B cell (primary cell): ENCODE measurements at regions not wholly inside any gene's neighbourhood (a gene's known extent, or its start where the extent isn't known, plus 50 kb on each side); places are given as distances from the start of the nearest gene placed in this dataset.

Experiments
- EZH2 ChIP-seq: IDR thresholded peaks from 2 replicates; pipeline ENCODE4 v1.6.1; 2012; ENCODE audit warnings: borderline replicate concordance, low read depth, mild to moderate bottlenecking, moderate library complexity, low read length; ENCODE audit not compliant: insufficient read depth, poor library complexity, severe bottlenecking
- TF ChIP-seq, protein P1 (sequence below): fragments of 200-600 bp; IDR thresholded peaks from one replicate; pipeline ENCODE4 v1.8.0; 2022; ENCODE audit warnings: antibody characterized with exemption, mild to moderate bottlenecking

DNA sequence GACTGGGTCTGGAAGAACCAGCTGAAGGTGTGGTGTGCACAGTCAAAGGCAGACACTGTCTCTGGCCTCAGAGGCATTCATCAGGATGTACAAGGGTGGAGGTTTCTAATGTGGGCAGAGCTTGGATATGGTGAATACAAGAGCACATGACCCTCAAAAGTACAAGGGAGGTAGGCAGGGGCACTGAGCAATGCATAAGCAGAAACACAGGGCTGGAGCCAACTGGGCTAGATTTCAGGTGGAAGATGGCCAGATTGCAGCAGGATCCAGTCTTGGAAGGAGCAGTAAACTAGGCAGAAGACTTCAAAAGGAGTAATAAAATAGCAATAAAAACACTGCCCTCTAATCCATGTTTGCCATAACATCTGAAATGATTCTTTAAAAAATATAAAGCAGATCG is 417.1 kb downstream of the OLFM4 start:
- TF ChIP-seq, protein P1, sequence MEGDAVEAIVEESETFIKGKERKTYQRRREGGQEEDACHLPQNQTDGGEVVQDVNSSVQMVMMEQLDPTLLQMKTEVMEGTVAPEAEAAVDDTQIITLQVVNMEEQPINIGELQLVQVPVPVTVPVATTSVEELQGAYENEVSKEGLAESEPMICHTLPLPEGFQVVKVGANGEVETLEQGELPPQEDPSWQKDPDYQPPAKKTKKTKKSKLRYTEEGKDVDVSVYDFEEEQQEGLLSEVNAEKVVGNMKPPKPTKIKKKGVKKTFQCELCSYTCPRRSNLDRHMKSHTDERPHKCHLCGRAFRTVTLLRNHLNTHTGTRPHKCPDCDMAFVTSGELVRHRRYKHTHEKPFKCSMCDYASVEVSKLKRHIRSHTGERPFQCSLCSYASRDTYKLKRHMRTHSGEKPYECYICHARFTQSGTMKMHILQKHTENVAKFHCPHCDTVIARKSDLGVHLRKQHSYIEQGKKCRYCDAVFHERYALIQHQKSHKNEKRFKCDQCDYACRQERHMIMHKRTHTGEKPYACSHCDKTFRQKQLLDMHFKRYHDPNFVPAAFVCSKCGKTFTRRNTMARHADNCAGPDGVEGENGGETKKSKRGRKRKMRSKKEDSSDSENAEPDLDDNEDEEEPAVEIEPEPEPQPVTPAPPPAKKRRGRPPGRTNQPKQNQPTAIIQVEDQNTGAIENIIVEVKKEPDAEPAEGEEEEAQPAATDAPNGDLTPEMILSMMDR = no peak
- no peak for TF ChIP-seq EZH2
